KMS-11 (cell line): ENCODE measurements at regions not wholly inside any gene's neighbourhood (a gene's known extent, or its start where the extent isn't known, plus 50 kb on each side); places are given as distances from the start of the nearest gene placed in this dataset.
A peak's percentile ranks its signal among the peaks of the same experiment; 100 is the strongest.

ENCODE experiments used
- H2AFZ ChIP-seq: fragments of 200-600 bp; sonication (generic); 2 replicates; pipeline ENCODE4 v1.6.1; 2016; ENCODE audit warnings: antibody characterized with exemption, mixed run types, low read depth
- H3K27ac ChIP-seq: fragments of 200-600 bp; sonication (generic); 2 replicates; pipeline ENCODE4 v1.6.1; 2016; ENCODE audit warnings: mild to moderate bottlenecking, mixed run types
- H3K27me3 ChIP-seq: fragments of 200-600 bp; sonication (generic); 2 replicates; pipeline ENCODE4 v1.6.1; 2017; ENCODE audit warnings: mild to moderate bottlenecking, low read depth, mixed run types, moderate library complexity; ENCODE audit not compliant: insufficient read depth
- H3K36me3 ChIP-seq: fragments of 200-600 bp; sonication (generic); 2 replicates; pipeline ENCODE4 v1.6.1; 2017; ENCODE audit warnings: mild to moderate bottlenecking, mixed run types; ENCODE audit not compliant: insufficient read depth
- H3K4me1 ChIP-seq: fragments of 200-600 bp; sonication (generic); 2 replicates; pipeline ENCODE4 v1.6.1; 2016; ENCODE audit warnings: mild to moderate bottlenecking, low read depth, mixed run types; ENCODE audit not compliant: poor library complexity, severe bottlenecking
- H3K4me2 ChIP-seq: fragments of 200-600 bp; sonication (generic); 2 replicates; pipeline ENCODE4 v1.7.0; 2016; ENCODE audit warnings: mild to moderate bottlenecking, mixed run types
- H3K4me3 ChIP-seq: fragments of 200-600 bp; sonication (generic); IDR thresholded peaks from 2 replicates; pipeline ENCODE4 v1.6.1; 2017; ENCODE audit warnings: low read depth, low read length, mixed read lengths; ENCODE audit not compliant: insufficient read depth
- H3K79me2 ChIP-seq: fragments of 200-600 bp; sonication (generic); 2 replicates; pipeline ENCODE4 v1.6.1; 2016; ENCODE audit warnings: low read depth, mixed run types; ENCODE audit not compliant: insufficient read depth
- H3K9ac ChIP-seq: fragments of 200-600 bp; sonication (generic); 2 replicates; pipeline ENCODE4 v1.6.1; 2016; ENCODE audit warnings: mild to moderate bottlenecking, mixed run types
- H4K20me1 ChIP-seq: fragments of 200-600 bp; sonication (generic); 2 replicates; pipeline ENCODE4 v1.6.1; 2016; ENCODE audit warnings: mild to moderate bottlenecking, mixed run types; ENCODE audit not compliant: insufficient read depth
- CTCF ChIP-seq: fragments of 200-600 bp; sonication (generic); conservative IDR thresholded peaks from 2 replicates; pipeline ENCODE4 v1.6.1; 2017; ENCODE audit warnings: low read depth, mild to moderate bottlenecking, antibody characterized with exemption, low read length, moderate library complexity, mixed read lengths

GRCh38 chr6:114452785-114453401 lies 110.1 kb upstream of the HS3ST5 start:
- peak overlapping the region; percentile 26; the same call in 1 of the 2 replicates for H2AFZ ChIP-seq
- no peaks in the 10 kb centered on the region for H4K20me1 ChIP-seq
- TF ChIP-seq CTCF = no peak
- H3K4me1 ChIP-seq = peaks cover 17% of the 10 kb centered on the region
- H3K27me3 ChIP-seq = no peaks in the 10 kb centered on the region
- H3K4me3 ChIP-seq = no peak overlapping the region
- H3K27ac ChIP-seq = peak overlapping the region; percentile 43; the same call in 1 of the 2 replicates
- H3K4me2 ChIP-seq = peak overlapping the region; percentile 33
- no peak overlapping the region for H3K9ac ChIP-seq
- no peaks in the 10 kb centered on the region for H3K36me3 ChIP-seq
- no peaks in the 10 kb centered on the region for H3K79me2 ChIP-seq

GRCh38 chr6:114450631-114451030 lies 107.8 kb upstream of the HS3ST5 start:
- H3K36me3 ChIP-seq = no peaks in the 10 kb centered on the region
- no peak for TF ChIP-seq CTCF
- no peaks in the 10 kb centered on the region for H4K20me1 ChIP-seq
- no peak overlapping the region for H3K9ac ChIP-seq
- H3K4me2 ChIP-seq = no peak overlapping the region
- H3K4me1 ChIP-seq = peaks cover 17% of the 10 kb centered on the region
- H3K27ac ChIP-seq = no peak overlapping the region
- H3K27me3 ChIP-seq = no peaks in the 10 kb centered on the region
- no peaks in the 10 kb centered on the region for H3K79me2 ChIP-seq
- no peak overlapping the region for H3K4me3 ChIP-seq
- no peak overlapping the region for H2AFZ ChIP-seq

GRCh38 chr6:114449659-114450058 lies 106.8 kb upstream of the HS3ST5 start:
- Histone ChIP-seq H3K4me3 (no peak overlapping the region), H2AFZ (no peak overlapping the region), H3K4me2 (no peak overlapping the region), H3K4me1 (peaks cover 17% of the 10 kb centered on the region), H3K27ac (no peak overlapping the region), H3K36me3 (no peaks in the 10 kb centered on the region), H3K27me3 (no peaks in the 10 kb centered on the region), H3K79me2 (no peaks in the 10 kb centered on the region), H3K9ac (no peak overlapping the region), H4K20me1 (no peaks in the 10 kb centered on the region)
- no peak for TF ChIP-seq CTCF

- H3K36me3 ChIP-seq = no peaks in the 10 kb centered on the region
- H3K9ac ChIP-seq = no peak overlapping the region
- no peaks in the 10 kb centered on the region for H3K4me1 ChIP-seq
- H2AFZ ChIP-seq = no peak overlapping the region
- no peak overlapping the region for H3K27ac ChIP-seq
- TF ChIP-seq CTCF = no peak
- no peaks in the 10 kb centered on the region for H3K27me3 ChIP-seq
- H3K79me2 ChIP-seq = no peaks in the 10 kb centered on the region
- H3K4me2 ChIP-seq = no peak overlapping the region
- no peaks in the 10 kb centered on the region for H4K20me1 ChIP-seq
- no peak overlapping the region for H3K4me3 ChIP-seq
These were observed 103.5 kb upstream of the HS3ST5 start for GRCh38 chr6:114446342-114446741.
